Activated T-helper 1 cell treated with anti-CD3 and anti-CD28 coated beads, Interleukin-12 subunit alpha, Interleukin-12 subunit beta, Interleukin-2, Interleukin-4 antibody, amounts not matched to agents 30 ng/mL and 10 ng/mL and 1 ng/mL, durations not matched to agents 14 hours and 24 hours and 36 hours (primary cell): ENCODE measurements at regions not wholly inside any gene's neighbourhood (a gene's known extent, or its start where the extent isn't known, plus 50 kb on each side); places are given as distances from the start of the nearest gene placed in this dataset.
"Not testable (repeated sequence)": the region's sequence is repeated elsewhere in the genome, so short reads cannot be mapped to it uniquely, and the experiment has no call there.

Experiments used
- DNase-seq: peaks from one replicate; pipeline ENCODE4 v3.0.0; 2021; ENCODE audit warnings: low spot score
- H3K27ac Mint-ChIP-seq: one replicate; pipeline ENCODE4 v1.8.0; 2021; ENCODE audit warnings: mild to moderate bottlenecking, mixed read lengths
- H3K27me3 Mint-ChIP-seq: one replicate; pipeline ENCODE4 v1.8.0; 2022; ENCODE audit warnings: mild to moderate bottlenecking, moderate library complexity, mixed read lengths; ENCODE audit not compliant: insufficient read depth
- H3K36me3 Mint-ChIP-seq: one replicate; pipeline ENCODE4 v1.8.0; 2021; ENCODE audit warnings: low read depth, mixed read lengths
- H3K4me1 Mint-ChIP-seq: one replicate; pipeline ENCODE4 v1.8.0; 2021; ENCODE audit warnings: low read depth, mixed read lengths
- H3K4me3 Mint-ChIP-seq: one replicate; pipeline ENCODE4 v1.8.0; 2021; ENCODE audit warnings: mild to moderate bottlenecking, moderate library complexity, mixed read lengths
- H3K9me3 Mint-ChIP-seq: one replicate; pipeline ENCODE4 v1.8.0; 2021; ENCODE audit warnings: mixed read lengths
- intact Hi-C: fragments of 100-400 bp; cut with micrococcal nuclease; formaldehyde crosslinking; loops from one replicate; pipeline ENCODE4 v1.15.1; 2024

GRCh38 chr9:24738421-24738961 lies 192.8 kb upstream of the IZUMO3 start:
- Mint-ChIP-seq H3K27me3 (no peaks in the 10 kb centered on the region), H3K36me3 (no peaks in the 10 kb centered on the region), H3K27ac (no peak overlapping the region), H3K9me3 (peaks cover 18% of the 10 kb centered on the region), H3K4me3 (no peak overlapping the region), H3K4me1 (no peaks in the 10 kb centered on the region)
- intact Hi-C loops: no loop called here
- no peak for DNase-seq

DNA sequence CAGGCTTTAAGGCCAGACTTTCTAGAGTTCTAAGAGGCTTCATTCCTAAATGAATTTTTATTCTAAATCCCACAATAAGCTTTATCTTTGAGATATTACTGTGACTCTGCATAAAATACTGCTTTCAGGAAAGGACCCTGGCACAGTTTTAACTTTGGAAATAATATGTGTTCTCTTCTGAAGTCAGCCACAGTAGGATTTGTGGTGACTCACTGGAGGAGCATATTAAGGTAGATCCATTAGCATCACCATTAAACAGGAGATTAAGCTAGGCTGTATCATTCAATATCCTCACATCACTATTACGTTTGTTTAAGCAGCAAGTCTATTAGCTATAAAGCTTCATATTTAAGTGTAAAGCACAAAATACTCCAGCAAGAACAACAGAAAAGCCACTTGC lies 186.1 kb upstream of the IZUMO3 start:
- Mint-ChIP-seq H3K4me3 (no peak overlapping the region), H3K36me3 (no peaks in the 10 kb centered on the region), H3K4me1 (no peaks in the 10 kb centered on the region), H3K27ac (no peak overlapping the region), H3K9me3 (peaks cover 19% of the 10 kb centered on the region), H3K27me3 (no peaks in the 10 kb centered on the region)
- intact Hi-C loops: no loop called here
- DNase-seq: no peak

DNA sequence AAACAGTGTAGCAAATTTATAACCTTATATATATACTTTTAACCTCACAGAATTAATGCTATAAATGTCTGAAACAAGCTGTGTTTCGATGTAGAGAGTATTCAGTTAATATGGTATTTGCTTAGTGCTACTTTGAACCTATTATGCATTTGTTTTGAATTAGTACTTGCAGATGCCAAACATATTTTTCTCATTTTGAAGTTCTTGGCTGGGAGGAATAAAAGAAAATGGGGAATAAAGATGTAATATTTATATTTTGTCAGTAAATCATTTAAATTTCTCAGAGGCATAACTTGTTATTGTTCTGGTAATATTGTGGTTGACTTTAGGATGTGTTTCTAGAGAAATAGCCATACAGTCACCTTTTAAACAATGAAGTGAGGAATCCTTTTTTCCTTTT lies 175.9 kb upstream of the IZUMO3 start:
- H3K4me3 Mint-ChIP-seq: no peak overlapping the region
- no peak for DNase-seq
- H3K27ac Mint-ChIP-seq: no peak overlapping the region
- no peaks in the 10 kb centered on the region for H3K36me3 Mint-ChIP-seq
- H3K9me3 Mint-ChIP-seq: peaks cover 32% of the 10 kb centered on the region
- no peaks in the 10 kb centered on the region for H3K4me1 Mint-ChIP-seq
- no peaks in the 10 kb centered on the region for H3K27me3 Mint-ChIP-seq
- intact Hi-C loops: no loop called here

GRCh38 chr9:24712206-24712605 lies 166.5 kb upstream of the IZUMO3 start:
- intact Hi-C loops: no loop called here
- Mint-ChIP-seq H3K36me3 (no peaks in the 10 kb centered on the region), H3K27me3 (no peaks in the 10 kb centered on the region), H3K4me1 (no peaks in the 10 kb centered on the region), H3K27ac (no peak overlapping the region), H3K9me3 (peaks cover 16% of the 10 kb centered on the region), H3K4me3 (no peak overlapping the region)
- DNase-seq: no peak

- Mint-ChIP-seq H3K27ac (no peak overlapping the region), H3K36me3 (no peaks in the 10 kb centered on the region), H3K4me1 (no peaks in the 10 kb centered on the region), H3K9me3 (peaks cover 16% of the 10 kb centered on the region), H3K4me3 (no peak overlapping the region), H3K27me3 (no peaks in the 10 kb centered on the region)
- no peak for DNase-seq
- intact Hi-C loops: no loop called here
These were observed 163.1 kb upstream of the IZUMO3 start for GRCh38 chr9:24708814-24709213.

DNA sequence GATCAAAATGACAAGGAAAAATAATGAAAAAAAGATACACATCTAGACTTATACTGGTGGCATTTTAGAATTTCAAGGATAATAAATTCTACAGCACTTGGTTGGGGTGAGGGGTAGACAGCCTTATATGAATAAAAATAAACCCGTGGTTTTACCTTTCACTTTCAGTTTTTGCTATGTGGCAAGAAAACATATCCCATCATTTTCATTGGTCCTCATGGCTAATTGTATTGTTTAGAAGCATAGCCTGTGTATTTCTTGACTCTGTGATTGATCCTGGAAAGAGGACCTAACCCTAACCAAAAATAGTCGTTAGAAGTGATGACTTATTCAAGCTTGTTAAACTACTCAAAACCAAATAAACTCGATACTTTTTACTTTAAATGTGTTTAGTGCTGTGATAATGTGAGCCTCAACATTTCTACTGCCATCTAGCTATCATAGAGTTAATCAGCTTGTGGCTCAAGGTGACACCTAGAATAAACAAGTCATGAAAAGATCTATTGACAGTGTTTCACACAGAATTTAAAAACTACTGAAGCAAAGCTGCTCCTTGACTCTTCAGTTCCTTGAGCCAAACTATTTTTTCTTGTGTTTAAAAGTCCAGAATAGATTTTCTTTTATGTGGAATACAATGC lies 153.3 kb upstream of the IZUMO3 start:
- no peak for DNase-seq
- H3K4me3 Mint-ChIP-seq: no peak overlapping the region
- H3K36me3 Mint-ChIP-seq: no peaks in the 10 kb centered on the region
- H3K27ac Mint-ChIP-seq: no peak overlapping the region
- H3K4me1 Mint-ChIP-seq: no peaks in the 10 kb centered on the region
- no peaks in the 10 kb centered on the region for H3K27me3 Mint-ChIP-seq
- intact Hi-C loops: no loop called here
- H3K9me3 Mint-ChIP-seq: peaks cover 22% of the 10 kb centered on the region

DNA sequence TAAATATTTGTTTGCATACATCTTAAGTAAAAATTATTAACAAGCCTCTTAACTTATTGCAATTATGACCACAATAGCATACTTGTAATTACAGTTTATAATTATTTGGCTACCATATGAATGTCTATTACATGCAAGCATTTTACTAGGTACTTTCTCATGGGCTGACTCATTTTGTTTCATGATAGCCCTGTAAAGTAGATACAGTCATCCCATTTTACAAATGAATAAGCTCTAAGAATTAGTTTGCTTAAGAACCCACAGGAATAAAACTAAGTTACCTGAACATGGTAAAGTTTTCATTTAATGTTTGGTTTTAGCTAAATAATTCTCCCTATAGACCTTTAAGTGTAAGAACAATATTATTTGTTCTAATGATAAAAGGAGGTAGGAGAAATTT lies 126.6 kb upstream of the IZUMO3 start:
- Mint-ChIP-seq H3K9me3 (peaks cover 16% of the 10 kb centered on the region), H3K4me1 (no peaks in the 10 kb centered on the region), H3K27ac (no peak overlapping the region), H3K36me3 (no peaks in the 10 kb centered on the region), H3K4me3 (no peak overlapping the region), H3K27me3 (no peaks in the 10 kb centered on the region)
- intact Hi-C loops: no loop called here
- DNase-seq: no peak

DNA sequence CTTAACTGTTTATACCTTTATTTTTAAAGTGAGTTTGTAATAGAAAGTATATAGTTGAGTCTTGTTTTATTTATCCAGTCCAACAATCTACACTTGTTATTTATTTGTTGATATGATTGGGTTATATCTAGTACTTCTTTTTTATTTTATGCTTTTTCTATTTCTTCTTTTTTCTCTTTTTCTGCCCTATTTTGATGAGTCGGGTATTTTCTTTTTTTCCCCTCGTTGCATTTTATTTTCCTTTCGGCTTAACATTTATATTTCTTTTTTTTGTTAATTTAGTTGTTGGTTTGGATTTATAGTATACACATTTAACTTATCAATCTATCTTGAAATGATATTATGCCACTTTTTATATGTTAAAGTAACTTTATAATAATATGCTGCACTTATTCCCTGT lies 111.7 kb upstream of the IZUMO3 start:
- DNase-seq: no peak
- no peak overlapping the region for H3K27ac Mint-ChIP-seq
- H3K9me3 Mint-ChIP-seq: peaks cover 30% of the 10 kb centered on the region
- H3K36me3 Mint-ChIP-seq: no peaks in the 10 kb centered on the region
- no peak overlapping the region for H3K4me3 Mint-ChIP-seq
- intact Hi-C loops: no loop called here
- H3K4me1 Mint-ChIP-seq: no peaks in the 10 kb centered on the region
- H3K27me3 Mint-ChIP-seq: no peaks in the 10 kb centered on the region

DNA sequence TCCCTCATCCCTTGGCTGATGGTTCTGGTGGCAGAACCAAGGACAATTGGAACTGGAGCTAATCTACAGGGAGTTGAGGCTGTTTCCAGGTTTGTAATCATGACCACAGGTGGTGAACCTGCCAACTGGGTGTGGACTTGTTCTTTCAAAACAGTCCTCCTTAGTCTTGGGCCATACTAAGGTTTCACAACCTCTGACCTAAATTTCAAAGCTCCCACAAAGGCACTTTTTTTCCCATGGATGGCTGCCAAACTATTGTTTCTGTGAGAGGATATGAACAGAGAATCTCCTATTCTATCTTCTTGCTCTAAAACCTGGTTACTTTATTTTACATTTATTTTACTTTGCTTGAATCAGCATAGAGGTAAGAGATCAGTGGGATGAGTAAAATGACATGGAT lies 106.5 kb upstream of the IZUMO3 start:
- Mint-ChIP-seq H3K27ac (no peak overlapping the region), H3K4me1 (no peaks in the 10 kb centered on the region), H3K9me3 (peaks cover 21% of the 10 kb centered on the region), H3K27me3 (no peaks in the 10 kb centered on the region), H3K4me3 (no peak overlapping the region), H3K36me3 (no peaks in the 10 kb centered on the region)
- intact Hi-C loops: no loop called here
- no peak for DNase-seq

GRCh38 chr9:24628809-24629208 lies 83.1 kb upstream of the IZUMO3 start:
- intact Hi-C loops, H3K36me3 Mint-ChIP-seq, H3K27me3 Mint-ChIP-seq, DNase-seq, H3K27ac Mint-ChIP-seq, H3K4me1 Mint-ChIP-seq, H3K4me3 Mint-ChIP-seq: not testable (repeated sequence)
- H3K9me3 Mint-ChIP-seq: peaks cover 12% of the 10 kb centered on the region

DNA sequence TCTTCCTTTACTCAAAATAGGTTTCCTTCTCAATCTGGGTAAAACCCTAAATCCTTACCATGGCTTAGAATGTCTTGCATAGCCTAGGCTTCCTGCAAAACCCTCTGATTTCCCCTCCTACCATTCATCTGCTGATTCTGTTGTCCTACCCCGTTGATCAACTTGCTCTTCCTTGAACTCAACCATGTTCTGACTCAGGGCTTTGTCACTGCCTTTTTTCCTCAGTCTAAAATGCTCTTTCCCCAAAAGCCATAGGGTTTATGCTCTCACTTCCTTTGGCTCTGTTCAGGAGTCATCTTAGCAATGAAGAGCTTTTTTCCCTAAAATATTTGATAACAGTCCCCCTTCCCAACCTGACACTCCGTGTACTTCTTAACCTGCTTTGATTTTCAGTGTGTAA lies 79.4 kb upstream of the IZUMO3 start:
- Mint-ChIP-seq H3K9me3 (peaks cover 12% of the 10 kb centered on the region), H3K27ac (no peak overlapping the region), H3K4me1 (no peaks in the 10 kb centered on the region), H3K36me3 (no peaks in the 10 kb centered on the region), H3K27me3 (no peaks in the 10 kb centered on the region), H3K4me3 (no peak overlapping the region)
- intact Hi-C loops: no loop called here
- no peak for DNase-seq

GRCh38 chr9:24624481-24624880 lies 78.8 kb upstream of the IZUMO3 start:
- Mint-ChIP-seq H3K9me3 (peaks cover 12% of the 10 kb centered on the region), H3K27me3 (no peaks in the 10 kb centered on the region), H3K4me3 (no peak overlapping the region), H3K36me3 (no peaks in the 10 kb centered on the region), H3K27ac (no peak overlapping the region), H3K4me1 (no peaks in the 10 kb centered on the region)
- intact Hi-C loops: no loop called here
- no peak for DNase-seq

- H3K4me3 Mint-ChIP-seq: no peak overlapping the region
- H3K4me1 Mint-ChIP-seq: no peaks in the 10 kb centered on the region
- no peaks in the 10 kb centered on the region for H3K27me3 Mint-ChIP-seq
- intact Hi-C loops: no loop called here
- H3K36me3 Mint-ChIP-seq: no peaks in the 10 kb centered on the region
- peaks cover 10% of the 10 kb centered on the region for H3K9me3 Mint-ChIP-seq
- H3K27ac Mint-ChIP-seq: no peak overlapping the region
- no peak for DNase-seq
These were observed 75.0 kb upstream of the IZUMO3 start for GRCh38 chr9:24620741-24621140.

- H3K27ac Mint-ChIP-seq: no peak overlapping the region
- intact Hi-C loops: no loop called here
- no peaks in the 10 kb centered on the region for H3K36me3 Mint-ChIP-seq
These were observed 71.2 kb upstream of the IZUMO3 start for GRCh38 chr9:24616863-24617262.

More at GRCh38 chr9:24616863-24617262, 71.2 kb upstream of the IZUMO3 start:
- Mint-ChIP-seq H3K4me1 (no peaks in the 10 kb centered on the region), H3K4me3 (no peak overlapping the region), H3K27me3 (no peaks in the 10 kb centered on the region), H3K9me3 (peaks cover 10% of the 10 kb centered on the region)
- no peak for DNase-seq
